Endothelial cell of umbilical vein (primary cell): ENCODE measurements at regions not wholly inside any gene's neighbourhood (a gene's known extent, or its start where the extent isn't known, plus 50 kb on each side); places are given as distances from the start of the nearest gene placed in this dataset.

Experiments used
- BruUV-seq: library from RNA; stranded (reverse); fragments of 400-500 nt; replicated peaks from 2 replicates; lab custom pipeline; 2021; lab: Mats Ljungman, UMichigan
- CTCF ChIA-PET: fragments of 300-600, 350-600 bp; sonication (Branson Sonifier 250); formaldehyde crosslinking; loops from one replicate; lab custom pipeline; 2021; ENCODE audit warnings: antibody characterized with exemption, inconsistent platforms; lab: Charles Lee
- POLR2A ChIA-PET: fragments of 300-600, 350-600 bp; sonication (Branson Sonifier 250); formaldehyde crosslinking; loops from one replicate; lab custom pipeline; 2021; ENCODE audit warnings: antibody characterized with exemption, inconsistent platforms; lab: Charles Lee
- DNase-seq: peaks from one replicate; pipeline ENCODE4 v3.0.0-alpha.2; 2011; ENCODE audit warnings: low read depth, low spot score
- FAIRE-seq: peaks from 2 replicates; lab custom pipeline; 2011; peaks lifted over from hg19 to GRCh38; lab: Jason Lieb, UNC
- H2AFZ ChIP-seq: 2 replicates; pipeline ENCODE4 v1.6.0; 2012; ENCODE audit warnings: low read depth, low read length, control low read depth, inconsistent platforms
- H3K27ac ChIP-seq: 2 replicates; pipeline ENCODE4 v1.5.1; 2011; ENCODE audit warnings: low read depth, mild to moderate bottlenecking, control low read depth, low read length, moderate library complexity; ENCODE audit not compliant: insufficient read depth
- H3K27me3 ChIP-seq, 2 experiments: 2 replicates each; pipeline versions ENCODE4 v1.6.0 to v1.6.1; 2011; ENCODE audit warnings: low read length in 2 of 2, mixed read lengths in 1 of 2; ENCODE audit not compliant: control insufficient read depth in 2 of 2, insufficient read depth in 2 of 2
- H3K36me3 ChIP-seq, 2 experiments: 2 replicates in 1 of 2; 3 replicates in 1 of 2; pipeline ENCODE4 v1.5.1; 2011; ENCODE audit warnings: low read length in 2 of 2, mild to moderate bottlenecking in 1 of 2, moderate library complexity in 1 of 2; ENCODE audit not compliant: control insufficient read depth in 2 of 2, insufficient read depth in 2 of 2; ENCODE audit errors: extremely low read depth in 1 of 2
- H3K4me1 ChIP-seq: 3 replicates; pipeline ENCODE4 v1.5.1; 2011; ENCODE audit warnings: mild to moderate bottlenecking, low read length; ENCODE audit not compliant: control insufficient read depth, insufficient read depth; ENCODE audit errors: extremely low read depth
- H3K4me2 ChIP-seq: 2 replicates; pipeline ENCODE4 v1.6.1; 2011; ENCODE audit warnings: low read length, control low read depth, mixed read lengths; ENCODE audit not compliant: insufficient read depth
- H3K4me3 ChIP-seq, 3 experiments: fragments of 200-600 bp in 1 of 3; sonication (generic), shearing (Covaris generic) in 1 of 3; replicated peaks in 1 of 3; 2 replicates each; pipeline ENCODE4 v1.5.1; 2011 to 2016; ENCODE audit warnings: control low read depth in 3 of 3, low read length in 3 of 3, mild to moderate bottlenecking in 2 of 3, inconsistent platforms in 1 of 3, low read depth in 1 of 3, moderate library complexity in 1 of 3; ENCODE audit not compliant: insufficient read depth in 1 of 3
- H3K79me2 ChIP-seq: 2 replicates; pipeline ENCODE4 v1.6.0; 2012; ENCODE audit warnings: low read length, inconsistent platforms; ENCODE audit not compliant: control insufficient read depth, insufficient read depth
- H3K9ac ChIP-seq: replicated peaks from 2 replicates; pipeline ENCODE3; 2011; ENCODE audit warnings: low read length, control low read depth; ENCODE audit not compliant: insufficient read depth; ENCODE audit errors: extremely low read depth
- H3K9me1 ChIP-seq: replicated peaks from 3 replicates; pipeline ENCODE4 v1.6.0; 2011; ENCODE audit warnings: mild to moderate bottlenecking, low read length; ENCODE audit not compliant: control insufficient read depth, insufficient read depth; ENCODE audit errors: extremely low read depth
- H3K9me3 ChIP-seq: replicated peaks from 2 replicates; pipeline ENCODE4 v1.5.1; 2012; ENCODE audit warnings: low read length, inconsistent platforms; ENCODE audit not compliant: control insufficient read depth, insufficient read depth
- H4K20me1 ChIP-seq: replicated peaks from 2 replicates; pipeline ENCODE3; 2011; ENCODE audit warnings: mild to moderate bottlenecking, low read length; ENCODE audit not compliant: control insufficient read depth, insufficient read depth; ENCODE audit errors: extremely low read depth
- EZH2 ChIP-seq: IDR thresholded peaks from 2 replicates; pipeline ENCODE4 v1.6.1; 2012; ENCODE audit warnings: borderline replicate concordance, low read depth, mild to moderate bottlenecking, moderate library complexity, low read length, inconsistent platforms; ENCODE audit not compliant: severe bottlenecking
- FOS ChIP-seq: IDR thresholded peaks from 2 replicates; pipeline ENCODE4 v1.6.1; 2011; ENCODE audit warnings: mild to moderate bottlenecking, low read length, moderate library complexity, borderline replicate concordance; ENCODE audit not compliant: insufficient read depth
- GATA2 ChIP-seq: IDR thresholded peaks from 2 replicates; pipeline ENCODE4 v1.7.0; 2011; ENCODE audit warnings: low read depth, mild to moderate bottlenecking, moderate library complexity, mixed read lengths, low read length; ENCODE audit not compliant: insufficient read length, insufficient read depth
- JUN ChIP-seq: IDR thresholded peaks from 2 replicates; pipeline ENCODE4 v1.6.1; 2011; ENCODE audit warnings: borderline replicate concordance, low read depth; ENCODE audit not compliant: insufficient read length, insufficient read depth
- MYC ChIP-seq: IDR thresholded peaks from one replicate; pipeline ENCODE4 v1.6.1; 2011; ENCODE audit warnings: mild to moderate bottlenecking, low read depth, low read length
- POLR2A ChIP-seq: IDR thresholded peaks from 2 replicates; pipeline ENCODE4 v1.6.1; 2012; ENCODE audit warnings: low read depth, mild to moderate bottlenecking, control low read depth, low read length
- POLR2AphosphoS5 ChIP-seq: IDR thresholded peaks from 2 replicates; pipeline ENCODE4 v1.6.1; 2012; ENCODE audit warnings: low read depth, mild to moderate bottlenecking, control low read depth, low read length, moderate library complexity; ENCODE audit not compliant: insufficient read depth
- dilution Hi-C: fragments of 300-500 bp; cut with MboI; formaldehyde crosslinking; loops from one replicate; pipeline ENCODE4 v1.15.0; 2019; ENCODE audit warnings: low sequenced_read_pairs; ENCODE audit not compliant: extremely low pct_ligation_motif_present
- intact Hi-C: fragments of 100-400 bp; cut with micrococcal nuclease; formaldehyde crosslinking; loops from one replicate; pipeline ENCODE4 v1.10.0; 2022
- TF ChIP-seq, protein P1 (sequence below), 2 donors: IDR thresholded peaks; 1 replicate in 1 of 2; 2 replicates in 1 of 2; pipeline ENCODE4 v1.5.1; 2011; ENCODE audit warnings: low read length in 2 of 2, mild to moderate bottlenecking in 2 of 2, moderate library complexity in 2 of 2, control low read depth in 1 of 2, inconsistent platforms in 1 of 2, low read depth in 1 of 2; ENCODE audit not compliant: insufficient read depth in 1 of 2; ENCODE audit errors: extremely low read depth in 1 of 2

DNA sequence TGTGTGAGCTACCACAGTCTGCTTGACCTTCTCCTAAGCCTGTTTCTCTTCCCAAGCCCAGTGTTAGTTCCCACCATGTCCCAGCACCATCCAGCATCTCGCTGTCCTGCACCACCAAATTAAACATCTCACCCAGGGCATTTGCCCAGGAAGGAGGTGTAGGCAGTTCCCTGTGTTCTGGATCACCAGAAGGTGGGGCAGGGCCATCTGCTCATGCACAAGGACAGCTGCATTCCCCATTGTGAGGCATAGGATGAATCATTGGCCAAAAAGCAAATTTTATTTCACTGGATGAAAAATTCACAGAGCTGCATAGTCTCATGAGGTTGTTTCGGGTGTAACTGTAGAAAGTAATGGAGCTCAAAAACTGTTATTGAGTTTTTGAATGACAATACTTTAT is 89.5 kb upstream of the GRIA1 start:
- FAIRE-seq (no peak), DNase-seq (no peak)
- dilution Hi-C loops (no loop called here), intact Hi-C loops (no loop called here)
- peaks cover 2% of the 10 kb centered on the region for H3K9me3 ChIP-seq
- H3K79me2 ChIP-seq = no peaks in the 10 kb centered on the region
- BruUV-seq = no TSS peak
- no peak overlapping the region for H3K27ac ChIP-seq
- TF ChIP-seq FOS (no peak), POLR2AphosphoS5 (no peak)
- TF ChIP-seq, protein P1, sequence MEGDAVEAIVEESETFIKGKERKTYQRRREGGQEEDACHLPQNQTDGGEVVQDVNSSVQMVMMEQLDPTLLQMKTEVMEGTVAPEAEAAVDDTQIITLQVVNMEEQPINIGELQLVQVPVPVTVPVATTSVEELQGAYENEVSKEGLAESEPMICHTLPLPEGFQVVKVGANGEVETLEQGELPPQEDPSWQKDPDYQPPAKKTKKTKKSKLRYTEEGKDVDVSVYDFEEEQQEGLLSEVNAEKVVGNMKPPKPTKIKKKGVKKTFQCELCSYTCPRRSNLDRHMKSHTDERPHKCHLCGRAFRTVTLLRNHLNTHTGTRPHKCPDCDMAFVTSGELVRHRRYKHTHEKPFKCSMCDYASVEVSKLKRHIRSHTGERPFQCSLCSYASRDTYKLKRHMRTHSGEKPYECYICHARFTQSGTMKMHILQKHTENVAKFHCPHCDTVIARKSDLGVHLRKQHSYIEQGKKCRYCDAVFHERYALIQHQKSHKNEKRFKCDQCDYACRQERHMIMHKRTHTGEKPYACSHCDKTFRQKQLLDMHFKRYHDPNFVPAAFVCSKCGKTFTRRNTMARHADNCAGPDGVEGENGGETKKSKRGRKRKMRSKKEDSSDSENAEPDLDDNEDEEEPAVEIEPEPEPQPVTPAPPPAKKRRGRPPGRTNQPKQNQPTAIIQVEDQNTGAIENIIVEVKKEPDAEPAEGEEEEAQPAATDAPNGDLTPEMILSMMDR (IDR thresholded peaks at IDR 0.05; ENCODE audit: extremely low read depth in 1 of 2, insufficient read depth in 1 of 2, low read depth in 1 of 2, low read length in 2 of 2) = no peak
- CTCF ChIA-PET = no interaction called here
- no peak overlapping the region for H3K4me2 ChIP-seq
- no peaks in the 10 kb centered on the region for H4K20me1 ChIP-seq
- no peaks in the 10 kb centered on the region for H3K4me1 ChIP-seq
- H3K4me3 ChIP-seq = no peak overlapping the region
- H2AFZ ChIP-seq = no peak overlapping the region
- no peaks in the 10 kb centered on the region for H3K27me3 ChIP-seq
- POLR2A ChIA-PET = no interaction called here
- H3K9ac ChIP-seq = no peak overlapping the region
- H3K9me1 ChIP-seq = no peaks in the 10 kb centered on the region
- H3K36me3 ChIP-seq = no peaks in the 10 kb centered on the region

DNA sequence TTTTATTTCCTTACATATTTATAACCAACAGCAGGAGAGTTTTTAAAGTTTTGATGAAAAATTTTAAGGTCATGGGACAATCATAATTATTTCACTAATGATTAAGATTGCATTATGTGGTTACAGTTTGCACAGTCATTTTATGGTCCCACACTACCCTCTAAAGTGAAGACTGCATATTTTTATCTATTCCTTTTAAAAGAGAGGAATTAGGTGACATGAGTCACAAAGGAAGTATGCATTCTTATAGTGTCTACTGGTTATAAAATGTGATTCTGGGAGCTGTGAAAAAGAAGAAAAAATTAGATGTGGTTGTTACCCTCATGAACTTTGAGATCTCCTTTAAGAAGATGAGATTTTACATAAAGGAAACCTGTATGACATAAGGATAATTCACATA is 87.9 kb upstream of the GRIA1 start:
- no peaks in the 10 kb centered on the region for H3K9me1 ChIP-seq
- ChIA-PET CTCF (no interaction called here), POLR2A (no interaction called here)
- no peaks in the 10 kb centered on the region for H3K27me3 ChIP-seq
- DNase-seq (no peak), FAIRE-seq (no peak)
- no peak overlapping the region for H3K4me3 ChIP-seq
- intact Hi-C loops = no loop called here
- TF ChIP-seq GATA2 (no peak), JUN (no peak), EZH2 (no peak), MYC (no peak), POLR2A (no peak)
- TF ChIP-seq, protein P1 (IDR thresholded peaks at IDR 0.05; ENCODE audit: extremely low read depth in 1 of 2, insufficient read depth in 1 of 2, low read depth in 1 of 2, low read length in 2 of 2) = no peak
- H3K9me3 ChIP-seq = peaks cover 5% of the 10 kb centered on the region
- dilution Hi-C loops = no loop called here
- no peaks in the 10 kb centered on the region for H4K20me1 ChIP-seq
- H2AFZ ChIP-seq = no peak overlapping the region
- no peaks in the 10 kb centered on the region for H3K4me1 ChIP-seq
- H3K27ac ChIP-seq = no peak overlapping the region
- no peaks in the 10 kb centered on the region for H3K79me2 ChIP-seq
- H3K9ac ChIP-seq = no peak overlapping the region
- BruUV-seq = no TSS peak
- no peaks in the 10 kb centered on the region for H3K36me3 ChIP-seq
- no peak overlapping the region for H3K4me2 ChIP-seq
